ENCODE measurements at regions not wholly inside any gene's neighbourhood (a gene's known extent, or its start where the extent isn't known, plus 50 kb on each side); places are given as distances from the start of the nearest gene placed in this dataset.

GRCh38 chr9:13626601-13627000 is 347.1 kb upstream of the MPDZ start:
- no peaks in the 10 kb centered on the region for H3K4me1 ChIP-seq (ENCODE audit: insufficient read depth, low read length, poor library complexity, severe bottlenecking)
- no peaks in the 10 kb centered on the region for H3K36me3 ChIP-seq (ENCODE audit: insufficient read depth, low read length)
- H3K79me2 ChIP-seq (ENCODE audit: insufficient read depth, low read depth, low read length), result no peaks in the 10 kb centered on the region
- H3K4me3 ChIP-seq (ENCODE audit: low read depth, low read length, poor library complexity, severe bottlenecking), result no peak overlapping the region
- no peak for DNase-seq (ENCODE audit: low spot score)
- H3K9me3 ChIP-seq (ENCODE audit: low read length), result no peaks in the 10 kb centered on the region
- no peak overlapping the region for H3K27ac ChIP-seq (ENCODE audit: low read depth, low read length, poor library complexity, severe bottlenecking)
- no peak overlapping the region for H3K4me2 ChIP-seq (ENCODE audit: low read length)
- no peak overlapping the region for H2AFZ ChIP-seq (ENCODE audit: low read length)
- no peaks in the 10 kb centered on the region for H4K20me1 ChIP-seq (ENCODE audit: insufficient read depth, low read length)
- ChIA-PET POLR2A (no interaction called here), CTCF (ENCODE audit: unreplicated experiment) (no interaction called here)
- intact Hi-C loops (cut with micrococcal nuclease; ENCODE audit: unreplicated experiment), result no loop called here
- TF ChIP-seq CTCF (conservative IDR thresholded peaks at IDR 0.05; ENCODE audit: low read length) (no peak), EZH2phosphoT487 (IDR thresholded peaks at IDR 0.05; ENCODE audit: borderline replicate concordance, low read depth, low read length) (no peak)
- no TSS peak for BruUV-seq (replicated peaks)
- H3K9me2 ChIP-seq (ENCODE audit: insufficient read depth, low read length), result no peaks in the 10 kb centered on the region

- Histone ChIP-seq H3K79me2 (ENCODE audit: insufficient read depth, low read depth, low read length) (no peaks in the 10 kb centered on the region), H3K4me3 (ENCODE audit: low read depth, low read length, poor library complexity, severe bottlenecking) (no peak overlapping the region), H3K36me3 (ENCODE audit: insufficient read depth, low read length) (no peaks in the 10 kb centered on the region), H3K4me1 (ENCODE audit: insufficient read depth, low read length, poor library complexity, severe bottlenecking) (no peaks in the 10 kb centered on the region), H3K9me3 (ENCODE audit: low read length) (no peaks in the 10 kb centered on the region), H3K27ac (ENCODE audit: low read depth, low read length, poor library complexity, severe bottlenecking) (no peak overlapping the region), H4K20me1 (ENCODE audit: insufficient read depth, low read length) (no peaks in the 10 kb centered on the region), H3K9me2 (ENCODE audit: insufficient read depth, low read length) (no peaks in the 10 kb centered on the region), H2AFZ (ENCODE audit: low read length) (no peak overlapping the region), H3K4me2 (ENCODE audit: low read length) (no peak overlapping the region)
- no TSS peak for BruUV-seq (replicated peaks)
- ChIA-PET CTCF (ENCODE audit: unreplicated experiment) (no interaction called here), POLR2A (interaction anchor here (0.5 to 0.6 kb wide), 2 partner anchors 28 to 100 kb away, joined by 3 read pairs; no protein-coding TSS in a partner anchor)
- TF ChIP-seq EZH2phosphoT487 (IDR thresholded peaks at IDR 0.05; ENCODE audit: borderline replicate concordance, low read depth, low read length) (no peak), CTCF (conservative IDR thresholded peaks at IDR 0.05; ENCODE audit: low read length) (no peak)
- no peak for DNase-seq (ENCODE audit: low spot score)
- intact Hi-C loops (cut with micrococcal nuclease; ENCODE audit: unreplicated experiment), result no loop called here
These were observed 342.5 kb upstream of the MPDZ start for GRCh38 chr9:13621872-13622564.

GRCh38 chr9:13616491-13617035 is 337.1 kb upstream of the MPDZ start:
- Histone ChIP-seq H3K36me3 (ENCODE audit: insufficient read depth, low read length) (no peaks in the 10 kb centered on the region), H2AFZ (ENCODE audit: low read length) (no peak overlapping the region), H3K4me3 (ENCODE audit: low read depth, low read length, poor library complexity, severe bottlenecking) (no peak overlapping the region), H3K9me3 (ENCODE audit: low read length) (no peaks in the 10 kb centered on the region), H3K27ac (ENCODE audit: low read depth, low read length, poor library complexity, severe bottlenecking) (no peak overlapping the region), H3K4me1 (ENCODE audit: insufficient read depth, low read length, poor library complexity, severe bottlenecking) (no peaks in the 10 kb centered on the region), H3K79me2 (ENCODE audit: insufficient read depth, low read depth, low read length) (no peaks in the 10 kb centered on the region), H3K9me2 (ENCODE audit: insufficient read depth, low read length) (no peaks in the 10 kb centered on the region), H3K4me2 (ENCODE audit: low read length) (no peak overlapping the region), H4K20me1 (ENCODE audit: insufficient read depth, low read length) (no peaks in the 10 kb centered on the region)
- no peak for DNase-seq (ENCODE audit: low spot score)
- ChIA-PET CTCF (ENCODE audit: unreplicated experiment) (no interaction called here), POLR2A (interaction anchor here (1.3 kb wide), 1 partner anchor 9 kb away, joined by 5 read pairs; no protein-coding TSS in a partner anchor)
- intact Hi-C loops (cut with micrococcal nuclease; ENCODE audit: unreplicated experiment), result loop anchor here (10.0 kb wide), 1 partner anchor 808 kb away; no protein-coding TSS in a partner anchor
- TF ChIP-seq EZH2phosphoT487 (IDR thresholded peaks at IDR 0.05; ENCODE audit: borderline replicate concordance, low read depth, low read length) (no peak), CTCF (conservative IDR thresholded peaks at IDR 0.05; ENCODE audit: low read length) (no peak)
- BruUV-seq (replicated peaks), result no TSS peak

All from OCI-LY7 (cell line).